Breast epithelium (tissue), 4 donors: ENCODE measurements at regions not wholly inside any gene's neighbourhood (a gene's known extent, or its start where the extent isn't known, plus 50 kb on each side); places are given as distances from the start of the nearest gene placed in this dataset.

ENCODE experiments used
- DNase-seq, 2 donors: peaks; one replicate each; pipeline ENCODE4 v3.0.0-alpha.2; 2019; ENCODE audit warnings: low spot score in 2 of 2
- H3K27ac ChIP-seq, 2 donors: fragments of 200-600 bp; sonication (generic) in 1 of 2; one replicate each; pipeline ENCODE4 v1.5.1; 2016 to 2019; ENCODE audit warnings: mild to moderate bottlenecking in 1 of 2
- H3K27me3 ChIP-seq, 2 donors: fragments of 200-600 bp; sonication (generic) in 1 of 2; one replicate each; pipeline versions ENCODE4 v1.5.1 to v1.6.0; 2017 to 2019; ENCODE audit warnings: control low read depth in 1 of 2, mild to moderate bottlenecking in 1 of 2
- H3K36me3 ChIP-seq: fragments of 200-600 bp; one replicate; pipeline ENCODE4 v1.5.1; 2019
- H3K4me1 ChIP-seq, 2 donors: fragments of 200-600 bp; sonication (generic); one replicate each; pipeline ENCODE4 v1.5.1; 2016 to 2019; ENCODE audit warnings: control low read depth in 1 of 2
- H3K4me3 ChIP-seq, 3 donors: fragments of 200-600 bp; sonication (generic); 1 replicate in 2 of 3; 2 replicates in 1 of 3; pipeline ENCODE4 v1.5.1; 2016 to 2019; ENCODE audit warnings: mild to moderate bottlenecking in 3 of 3, moderate library complexity in 2 of 3
- H3K9me3 ChIP-seq, 2 donors: fragments of 200-600 bp; sonication (generic) in 1 of 2; one replicate each; pipeline ENCODE4 v1.5.1; 2016 to 2019; ENCODE audit warnings: control low read depth in 1 of 2
- POLR2A ChIP-seq: fragments of 450-650 bp; IDR thresholded peaks from one replicate; pipeline ENCODE4 v1.6.1; 2016; ENCODE audit warnings: antibody characterized with exemption, mild to moderate bottlenecking, moderate library complexity
- POLR2AphosphoS5 ChIP-seq, 3 donors: sonication (generic); formaldehyde crosslinking; IDR thresholded peaks; one replicate each; pipeline ENCODE4 v1.6.1; 2017; ENCODE audit warnings: antibody characterized with exemption in 3 of 3
- intact Hi-C: fragments of 100-400 bp; cut with DNase I; formaldehyde crosslinking; loops from one replicate; pipeline ENCODE4 v1.15.1; 2023; ENCODE audit warnings: low total_unique reads
- TF ChIP-seq, protein P1 (sequence below), 3 donors: fragments of 450-650 bp; IDR thresholded peaks; one replicate each; pipeline ENCODE4 v1.5.1; 2016 to 2017; ENCODE audit warnings: antibody characterized with exemption in 3 of 3, mild to moderate bottlenecking in 3 of 3, moderate library complexity in 3 of 3

DNA sequence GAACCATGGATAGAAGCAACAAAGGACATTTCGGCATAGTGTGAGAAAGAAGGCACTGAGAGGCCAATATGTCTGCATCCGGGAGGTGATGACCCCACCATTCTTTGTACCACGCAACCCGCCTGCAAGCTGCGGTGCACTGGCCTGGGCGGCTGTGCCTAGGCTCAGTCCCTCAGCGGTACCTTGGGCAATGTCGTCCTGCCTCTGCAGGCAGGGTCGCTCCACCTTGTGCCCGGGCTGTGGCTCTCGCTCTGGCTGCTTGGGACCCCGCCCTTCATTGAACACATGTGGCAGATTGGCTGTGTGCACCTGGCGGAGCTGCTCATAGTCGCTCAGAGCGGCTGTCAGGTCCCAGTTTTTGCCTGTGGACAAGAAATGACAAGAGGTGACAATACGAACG, 243.2 kb downstream of the KLF13 start:
- no peak for DNase-seq
- H3K4me1 ChIP-seq = no peaks in the 10 kb centered on the region
- H3K27me3 ChIP-seq = no peaks in the 10 kb centered on the region
- no peak overlapping the region for H3K27ac ChIP-seq
- no peaks in the 10 kb centered on the region for H3K36me3 ChIP-seq
- intact Hi-C loops = loop anchor here (5.0 kb wide), 1 partner anchor 232 kb away; no protein-coding TSS in a partner anchor
- H3K4me3 ChIP-seq = no peak overlapping the region
- H3K9me3 ChIP-seq = peaks cover 0 to 4% of the 10 kb centered on the region in 2 donors
- TF ChIP-seq, protein P1, sequence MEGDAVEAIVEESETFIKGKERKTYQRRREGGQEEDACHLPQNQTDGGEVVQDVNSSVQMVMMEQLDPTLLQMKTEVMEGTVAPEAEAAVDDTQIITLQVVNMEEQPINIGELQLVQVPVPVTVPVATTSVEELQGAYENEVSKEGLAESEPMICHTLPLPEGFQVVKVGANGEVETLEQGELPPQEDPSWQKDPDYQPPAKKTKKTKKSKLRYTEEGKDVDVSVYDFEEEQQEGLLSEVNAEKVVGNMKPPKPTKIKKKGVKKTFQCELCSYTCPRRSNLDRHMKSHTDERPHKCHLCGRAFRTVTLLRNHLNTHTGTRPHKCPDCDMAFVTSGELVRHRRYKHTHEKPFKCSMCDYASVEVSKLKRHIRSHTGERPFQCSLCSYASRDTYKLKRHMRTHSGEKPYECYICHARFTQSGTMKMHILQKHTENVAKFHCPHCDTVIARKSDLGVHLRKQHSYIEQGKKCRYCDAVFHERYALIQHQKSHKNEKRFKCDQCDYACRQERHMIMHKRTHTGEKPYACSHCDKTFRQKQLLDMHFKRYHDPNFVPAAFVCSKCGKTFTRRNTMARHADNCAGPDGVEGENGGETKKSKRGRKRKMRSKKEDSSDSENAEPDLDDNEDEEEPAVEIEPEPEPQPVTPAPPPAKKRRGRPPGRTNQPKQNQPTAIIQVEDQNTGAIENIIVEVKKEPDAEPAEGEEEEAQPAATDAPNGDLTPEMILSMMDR (IDR thresholded peaks at IDR 0.05) = no peak

DNA sequence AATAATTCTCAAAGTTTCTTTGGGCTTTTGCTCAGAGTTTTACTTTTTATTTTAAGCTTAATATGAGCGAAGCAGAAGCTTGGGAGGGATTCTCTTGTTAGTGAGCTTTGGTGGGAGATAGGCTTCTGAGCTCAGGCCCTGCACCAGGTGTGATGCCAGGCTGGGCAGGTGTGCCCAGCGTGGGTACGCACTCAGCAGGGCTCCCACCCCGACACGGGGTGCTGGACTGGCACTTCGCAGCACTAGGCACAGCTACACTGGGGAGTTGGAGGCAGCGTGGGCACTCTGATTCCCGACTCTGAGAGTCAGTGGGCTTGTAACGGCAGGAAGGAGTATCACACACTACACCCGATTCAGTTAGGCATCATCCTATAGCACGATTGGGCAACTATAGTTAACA, 244.0 kb downstream of the KLF13 start:
- H3K27ac ChIP-seq = no peak overlapping the region
- peaks cover 0 to 4% of the 10 kb centered on the region in 2 donors for H3K9me3 ChIP-seq
- H3K36me3 ChIP-seq = no peaks in the 10 kb centered on the region
- no peaks in the 10 kb centered on the region for H3K27me3 ChIP-seq
- no peak overlapping the region for H3K4me3 ChIP-seq
- H3K4me1 ChIP-seq = no peaks in the 10 kb centered on the region
- intact Hi-C loops = no loop called here
- DNase-seq = no peak
- TF ChIP-seq, protein P1 (IDR thresholded peaks at IDR 0.05) = no peak
- TF ChIP-seq POLR2AphosphoS5 (IDR thresholded peaks at IDR 0.05) (no peak), POLR2A (no peak)

DNA sequence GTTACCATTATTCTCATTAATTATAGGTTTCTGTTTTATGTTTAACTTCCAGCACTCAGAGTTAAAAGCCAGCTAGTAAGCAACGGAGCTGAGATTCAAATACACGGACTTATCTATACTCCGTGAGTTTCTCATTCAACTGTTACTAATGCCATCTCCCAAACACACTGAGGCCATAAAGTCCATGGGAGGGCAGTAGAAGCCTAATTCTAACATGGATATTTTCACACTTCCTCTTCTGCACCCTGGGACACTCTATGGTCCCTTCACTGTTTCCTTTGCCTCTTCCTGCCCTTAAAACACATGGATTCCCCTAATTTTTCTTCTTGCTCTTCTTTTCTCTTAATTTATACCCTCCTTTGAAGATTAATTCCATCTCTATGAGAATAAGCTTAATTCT, 245.0 kb downstream of the KLF13 start:
- Histone ChIP-seq H3K4me3 (no peak overlapping the region), H3K36me3 (no peaks in the 10 kb centered on the region), H3K4me1 (no peaks in the 10 kb centered on the region), H3K27me3 (no peaks in the 10 kb centered on the region), H3K27ac (no peak overlapping the region), H3K9me3 (peaks cover 0 to 4% of the 10 kb centered on the region in 2 donors)
- intact Hi-C loops = no loop called here
- DNase-seq = no peak
- TF ChIP-seq POLR2A (no peak), POLR2AphosphoS5 (IDR thresholded peaks at IDR 0.05) (no peak)
- TF ChIP-seq, protein P1 (IDR thresholded peaks at IDR 0.05) = no peak

DNA sequence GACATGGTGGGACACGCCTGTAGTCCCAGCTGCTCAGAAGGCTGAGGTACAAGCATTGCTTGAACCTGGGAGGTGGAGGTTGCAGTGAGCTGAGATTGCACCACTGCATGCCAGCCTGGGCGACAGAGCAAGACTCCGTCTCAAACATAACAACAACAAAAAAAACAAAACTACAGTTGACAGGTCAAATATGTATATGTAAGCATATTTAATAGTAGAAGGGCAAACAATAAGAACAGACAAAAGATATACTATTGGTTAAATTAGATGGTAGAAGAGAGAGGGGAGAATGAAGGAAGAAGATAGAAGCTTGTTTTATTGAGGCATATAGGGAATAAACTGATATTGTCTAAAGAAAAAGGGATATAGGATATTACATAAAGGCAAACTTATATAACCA, 247.1 kb downstream of the KLF13 start:
- TF ChIP-seq, protein P1 (IDR thresholded peaks at IDR 0.05) = no peak
- no peak for TF ChIP-seq POLR2A
- TF ChIP-seq POLR2AphosphoS5 (IDR thresholded peaks at IDR 0.05) = no peak
- no peaks in the 10 kb centered on the region for H3K4me1 ChIP-seq
- H3K36me3 ChIP-seq = no peaks in the 10 kb centered on the region
- H3K4me3 ChIP-seq = no peak overlapping the region
- no peaks in the 10 kb centered on the region for H3K9me3 ChIP-seq
- no peaks in the 10 kb centered on the region for H3K27me3 ChIP-seq
- H3K27ac ChIP-seq = no peak overlapping the region
- no peak for DNase-seq
- intact Hi-C loops = no loop called here

DNA sequence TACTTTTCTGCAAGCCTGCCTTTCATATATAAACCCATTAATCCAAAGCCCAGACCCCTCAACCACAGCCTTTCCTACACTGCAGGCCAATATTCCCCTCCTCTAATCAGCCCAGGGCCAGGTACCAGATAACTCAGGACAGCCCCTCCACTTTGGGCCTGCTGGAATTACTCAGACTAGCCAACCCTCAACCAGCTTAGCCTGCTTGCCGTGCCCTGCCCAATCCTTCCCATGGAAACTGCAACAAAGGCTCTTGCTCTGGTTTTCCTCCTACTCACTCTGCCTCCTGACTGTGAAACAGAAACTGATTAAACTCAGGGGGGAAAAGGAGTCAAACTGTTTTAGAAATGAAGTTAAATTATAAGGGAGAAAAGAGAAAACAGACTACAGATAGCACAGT, 248.1 kb downstream of the KLF13 start:
- intact Hi-C loops = no loop called here
- Histone ChIP-seq H3K27ac (no peak overlapping the region), H3K4me3 (no peak overlapping the region)

More for the DNA sequence above, 248.1 kb downstream of the KLF13 start:
- no peaks in the 10 kb centered on the region for H3K9me3 ChIP-seq
- DNase-seq = no peak
- no peak for TF ChIP-seq POLR2A
- no peak for TF ChIP-seq POLR2AphosphoS5 (IDR thresholded peaks at IDR 0.05)
- TF ChIP-seq, protein P1 (IDR thresholded peaks at IDR 0.05) = no peak
- no peaks in the 10 kb centered on the region for H3K4me1 ChIP-seq
- H3K27me3 ChIP-seq = no peaks in the 10 kb centered on the region
- no peaks in the 10 kb centered on the region for H3K36me3 ChIP-seq
